UCSD-AML1 (cell line): ENCODE measurements at regions not wholly inside any gene's neighbourhood (a gene's known extent, or its start where the extent isn't known, plus 50 kb on each side); places are given as distances from the start of the nearest gene placed in this dataset.
"Not testable (repeated sequence)": the region's sequence is repeated elsewhere in the genome, so short reads cannot be mapped to it uniquely, and the experiment has no call there.

ENCODE experiments used
- DNase-seq: peaks from one replicate; lab custom pipeline; 2025; ENCODE audit not compliant: unreplicated experiment; lab: John Stamatoyannopoulos, UW

- DNase-seq: no peak
Measured at GRCh38 chr14:40398981-40399380, 966.7 kb upstream of the FBXO33 start.

GRCh38 chr14:40394634-40395340, 962.6 kb upstream of the FBXO33 start:
- DNase-seq: no peak

GRCh38 chr14:40393143-40393542, 960.9 kb upstream of the FBXO33 start:
- DNase-seq: no peak

- no peak for DNase-seq
Measured at GRCh38 chr14:40386433-40386832, 954.2 kb upstream of the FBXO33 start.

GRCh38 chr14:40374221-40374620, 942.0 kb upstream of the FBXO33 start:
- no peak for DNase-seq

- DNase-seq: no peak
Measured at GRCh38 chr14:40371011-40371410, 938.8 kb upstream of the FBXO33 start.

GRCh38 chr14:40368314-40368713, 936.1 kb upstream of the FBXO33 start:
- no peak for DNase-seq

GRCh38 chr14:40367717-40368116, 935.5 kb upstream of the FBXO33 start:
- DNase-seq: no peak

- DNase-seq: no peak
Measured at GRCh38 chr14:40365305-40365704, 933.1 kb upstream of the FBXO33 start.

- no peak for DNase-seq
Measured at GRCh38 chr14:40362856-40363255, 930.6 kb upstream of the FBXO33 start.

GRCh38 chr14:40354754-40355153, 922.5 kb upstream of the FBXO33 start:
- no peak for DNase-seq

GRCh38 chr14:40348104-40348503, 915.9 kb upstream of the FBXO33 start:
- not testable (repeated sequence) for DNase-seq

GRCh38 chr14:40347675-40348074, 915.4 kb upstream of the FBXO33 start:
- DNase-seq: no peak

GRCh38 chr14:40346275-40346674, 914.0 kb upstream of the FBXO33 start:
- no peak for DNase-seq

- DNase-seq: no peak
Measured at GRCh38 chr14:40345334-40345733, 913.1 kb upstream of the FBXO33 start.

- no peak for DNase-seq
Measured at GRCh38 chr14:40340708-40341107, 908.5 kb upstream of the FBXO33 start.

GRCh38 chr14:40336846-40337245, 904.6 kb upstream of the FBXO33 start:
- no peak for DNase-seq

GRCh38 chr14:40326519-40326918, 894.3 kb upstream of the FBXO33 start:
- DNase-seq: not testable (repeated sequence)

- DNase-seq: no peak
Measured at GRCh38 chr14:40318211-40318719, 886.0 kb upstream of the FBXO33 start.

GRCh38 chr14:40317690-40318089, 885.5 kb upstream of the FBXO33 start:
- no peak for DNase-seq

GRCh38 chr14:40312296-40312695, 880.1 kb upstream of the FBXO33 start:
- DNase-seq: no peak

GRCh38 chr14:40309124-40309523, 876.9 kb upstream of the FBXO33 start:
- DNase-seq: no peak

GRCh38 chr14:40308240-40308639, 876.0 kb upstream of the FBXO33 start:
- DNase-seq: no peak
